NCI-H69 (cell line): ENCODE measurements at regions not wholly inside any gene's neighbourhood (a gene's known extent, or its start where the extent isn't known, plus 50 kb on each side); places are given as distances from the start of the nearest gene placed in this dataset.
"Not testable (repeated sequence)": the region's sequence is repeated elsewhere in the genome, so short reads cannot be mapped to it uniquely, and the experiment has no call there.

Experiments
- DNase-seq: peaks from one replicate; lab custom pipeline; 2025; lab: John Stamatoyannopoulos, UW

GRCh38 chr19:14283813-14284520 is 78.0 kb upstream of the ADGRL1 start:
- not testable (repeated sequence) for DNase-seq

GRCh38 chr19:14279270-14279669 is 73.3 kb upstream of the ADGRL1 start:
- not testable (repeated sequence) for DNase-seq

- no peak for DNase-seq
These were observed 71.6 kb upstream of the ADGRL1 start for GRCh38 chr19:14277608-14278007.

- not testable (repeated sequence) for DNase-seq
These were observed 69.9 kb upstream of the ADGRL1 start for GRCh38 chr19:14275823-14276222.

GRCh38 chr19:14272623-14273022 is 66.7 kb upstream of the ADGRL1 start:
- no peak for DNase-seq

- DNase-seq: no peak
These were observed 65.9 kb upstream of the ADGRL1 start for GRCh38 chr19:14271840-14272239.

GRCh38 chr19:14270557-14270956 is 64.6 kb upstream of the ADGRL1 start:
- not testable (repeated sequence) for DNase-seq

- no peak for DNase-seq
These were observed 61.3 kb upstream of the ADGRL1 start for GRCh38 chr19:14267224-14267741.

- not testable (repeated sequence) for DNase-seq
These were observed 60.2 kb upstream of the ADGRL1 start for GRCh38 chr19:14266208-14266607.

- no peak for DNase-seq
These were observed 59.5 kb upstream of the ADGRL1 start for GRCh38 chr19:14265290-14266036.

GRCh38 chr19:14255902-14256649 is 50.1 kb upstream of the ADGRL1 start:
- DNase-seq: not testable (repeated sequence)
